CD4-positive, alpha-beta T cell treated with Interleukin-15 for 4 hours (primary cell): ENCODE measurements at regions not wholly inside any gene's neighbourhood (a gene's known extent, or its start where the extent isn't known, plus 50 kb on each side); places are given as distances from the start of the nearest gene placed in this dataset.
"Not testable (repeated sequence)": the region's sequence is repeated elsewhere in the genome, so short reads cannot be mapped to it uniquely, and the experiment has no call there.

Experiments
- DNase-seq: peaks from one replicate; pipeline ENCODE4 v3.0.0-alpha.2; 2020; ENCODE audit warnings: low spot score

- DNase-seq: no peak
These were observed 219.3 kb upstream of the HSF2 start for GRCh38 chr6:122180132-122180531.

GRCh38 chr6:122182061-122182460 lies 217.4 kb upstream of the HSF2 start:
- DNase-seq: no peak

- no peak for DNase-seq
These were observed 215.0 kb upstream of the HSF2 start for GRCh38 chr6:122184401-122184827.

GRCh38 chr6:122185458-122185857 lies 214.0 kb upstream of the HSF2 start:
- DNase-seq: not testable (repeated sequence)

GRCh38 chr6:122187186-122187585 lies 212.3 kb upstream of the HSF2 start:
- DNase-seq: no peak

GRCh38 chr6:122198922-122199321 lies 200.5 kb upstream of the HSF2 start:
- no peak for DNase-seq

- DNase-seq: no peak
These were observed 199.0 kb upstream of the HSF2 start for GRCh38 chr6:122200440-122200839.

GRCh38 chr6:122202576-122203137 lies 196.8 kb upstream of the HSF2 start:
- DNase-seq: no peak

GRCh38 chr6:122207061-122207460 lies 192.4 kb upstream of the HSF2 start:
- no peak for DNase-seq

- DNase-seq: no peak
These were observed 191.7 kb upstream of the HSF2 start for GRCh38 chr6:122207794-122208193.

GRCh38 chr6:122214605-122215318 lies 184.7 kb upstream of the HSF2 start:
- DNase-seq: no peak

- DNase-seq: no peak
These were observed 179.2 kb upstream of the HSF2 start for GRCh38 chr6:122220254-122220653.

- no peak for DNase-seq
These were observed 176.7 kb upstream of the HSF2 start for GRCh38 chr6:122222761-122223160.

- no peak for DNase-seq
These were observed 176.2 kb upstream of the HSF2 start for GRCh38 chr6:122223251-122223650.

GRCh38 chr6:122238861-122239260 lies 160.6 kb upstream of the HSF2 start:
- DNase-seq: no peak

- no peak for DNase-seq
These were observed 152.4 kb upstream of the HSF2 start for GRCh38 chr6:122246906-122247658.

GRCh38 chr6:122248001-122248669 lies 151.3 kb upstream of the HSF2 start:
- no peak for DNase-seq

GRCh38 chr6:122248844-122249243 lies 150.6 kb upstream of the HSF2 start:
- no peak for DNase-seq

- DNase-seq: no peak
These were observed 140.6 kb upstream of the HSF2 start for GRCh38 chr6:122258839-122259238.

GRCh38 chr6:122264557-122264956 lies 134.9 kb upstream of the HSF2 start:
- no peak for DNase-seq

GRCh38 chr6:122265755-122266154 lies 133.7 kb upstream of the HSF2 start:
- no peak for DNase-seq

GRCh38 chr6:122268394-122268793 lies 131.1 kb upstream of the HSF2 start:
- DNase-seq: no peak

- no peak for DNase-seq
These were observed 122.8 kb upstream of the HSF2 start for GRCh38 chr6:122276637-122277036.
